ENCODE measurements at regions not wholly inside any gene's neighbourhood (a gene's known extent, or its start where the extent isn't known, plus 50 kb on each side); places are given as distances from the start of the nearest gene placed in this dataset.

DNA sequence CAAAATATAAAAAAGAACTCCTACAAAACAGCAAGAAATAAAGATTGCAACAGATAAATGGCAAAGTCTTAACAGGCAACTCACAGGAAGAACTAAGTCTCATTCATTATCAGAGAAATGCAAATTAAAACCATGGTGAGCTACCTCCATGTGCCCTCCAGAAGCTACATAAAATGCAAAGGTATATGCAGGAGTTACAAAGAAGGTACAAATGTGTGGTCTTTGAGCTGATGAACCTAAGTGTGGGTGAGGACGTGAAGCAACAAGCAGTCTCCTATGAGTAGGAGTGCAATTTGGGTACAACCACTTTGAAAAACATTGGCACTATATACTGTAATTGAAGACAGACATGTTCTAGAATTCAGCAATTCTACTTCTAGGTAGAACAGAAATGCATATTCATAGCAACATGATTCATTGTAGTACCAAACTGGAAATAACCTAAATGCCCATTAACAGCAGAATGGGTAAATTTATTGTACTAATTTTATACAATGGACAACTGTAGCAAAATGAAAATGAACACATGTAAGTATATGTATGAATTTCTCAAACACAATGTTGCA, 61.6 kb upstream of the KCNMA1 start (continued):
- TF ChIP-seq REST (IDR thresholded peaks at IDR 0.05; ENCODE audit: unreplicated experiment), result no peak
- no peak for TF ChIP-seq ZNF114 (CRISPR knock-in tag; IDR thresholded peaks at IDR 0.05)
- TF ChIP-seq STAT1 (IDR thresholded peaks at IDR 0.05; ENCODE audit: unreplicated experiment), result no peak
- no peak for TF ChIP-seq NANOG (IDR thresholded peaks at IDR 0.05; ENCODE audit: borderline replicate concordance)
- no peak for TF ChIP-seq ZNF462 (CRISPR knock-in tag; IDR thresholded peaks at IDR 0.05)

Measured in GM23338 (cell line).